ENCODE measurements at regions not wholly inside any gene's neighbourhood (a gene's known extent, or its start where the extent isn't known, plus 50 kb on each side); places are given as distances from the start of the nearest gene placed in this dataset.
"Not testable (repeated sequence)": the region's sequence is repeated elsewhere in the genome, so short reads cannot be mapped to it uniquely, and the experiment has no call there.

DNA sequence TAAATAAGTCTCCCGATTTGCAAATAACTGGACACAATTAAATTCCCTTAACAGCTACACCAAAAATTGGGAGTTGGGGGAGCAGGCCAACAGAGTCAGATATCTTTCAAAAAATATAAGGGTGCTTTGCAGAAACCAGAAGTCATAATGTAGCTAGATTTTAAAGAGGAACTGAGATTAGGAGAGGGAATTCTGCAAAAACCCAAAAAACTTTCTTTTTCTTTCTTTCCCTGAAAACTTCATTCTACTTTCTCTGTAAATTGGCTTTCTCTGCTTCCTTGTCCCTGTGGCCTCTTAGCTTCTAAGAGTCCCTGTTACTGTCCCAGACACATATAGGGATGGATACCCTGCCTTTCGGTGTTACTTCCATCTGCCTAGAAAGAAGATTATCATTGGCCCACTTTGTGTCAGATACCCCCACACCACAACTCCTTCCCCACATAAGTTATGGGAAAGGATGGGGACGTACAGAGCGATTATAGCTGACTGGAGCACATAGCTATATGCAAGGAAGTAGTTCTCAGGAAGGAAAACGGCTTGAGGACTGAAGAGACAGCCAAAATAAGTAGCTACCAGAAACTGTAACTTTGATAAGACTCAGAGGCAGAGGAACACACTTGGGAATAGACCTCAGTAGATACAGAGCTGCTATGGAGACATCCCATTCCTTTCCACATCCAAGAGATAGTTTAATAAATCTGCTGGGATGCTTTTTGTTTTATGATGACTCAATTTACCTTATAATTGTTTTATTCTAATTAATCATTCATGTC, 129.1 kb upstream of the TGFBR2 start (continued):
- TF ChIP-seq USF2 (IDR thresholded peaks at IDR 0.05; ENCODE audit: low read depth, low read length): no peak

DNA sequence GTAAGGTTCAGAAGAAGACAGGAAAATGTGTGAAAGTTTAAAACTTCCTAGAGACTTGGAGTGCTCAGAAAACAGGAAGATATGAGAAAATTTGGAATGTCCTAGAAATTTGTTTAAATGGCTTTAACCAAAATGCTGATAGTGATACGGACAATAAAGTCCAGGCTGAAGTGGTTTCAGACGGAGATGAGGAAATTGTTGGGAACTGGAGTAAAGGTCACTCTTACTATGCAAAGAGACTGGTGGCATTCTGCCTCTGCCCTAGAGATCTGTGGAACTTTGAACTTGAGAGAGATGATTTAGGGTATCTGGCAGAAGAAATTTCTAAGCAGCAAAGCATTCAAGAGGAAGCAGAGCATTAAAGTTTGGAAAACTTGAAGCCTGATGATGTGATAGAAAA, 126.7 kb upstream of the TGFBR2 start:
- H3K4me3 ChIP-seq (ENCODE audit: insufficient read depth, low read depth, low read length); H3K27me3 ChIP-seq (ENCODE audit: control insufficient read depth, insufficient read depth, low read length); H3K4ac ChIP-seq (ENCODE audit: low read depth, low read length); H3K14ac ChIP-seq (replicated peaks; ENCODE audit: low read depth, low read length); H3K79me1 ChIP-seq (ENCODE audit: low read depth in 1 of 2, low read length in 2 of 2); H4K5ac ChIP-seq (ENCODE audit: low read depth, low read length); H4K8ac ChIP-seq (ENCODE audit: low read depth in 2 of 2, low read length in 2 of 2); H2BK20ac ChIP-seq (ENCODE audit: low read depth, low read length); H4K20me1 ChIP-seq (ENCODE audit: insufficient read depth, low read length); H3K9me3 ChIP-seq (ENCODE audit: control insufficient read depth, insufficient read depth, low read length); H2BK15ac ChIP-seq (ENCODE audit: low read depth, low read length); H2BK120ac ChIP-seq (ENCODE audit: low read depth, low read length); H3K27ac ChIP-seq (ENCODE audit: insufficient read depth, low read length); H3K23ac ChIP-seq (ENCODE audit: low read depth, low read length); H3K9me1 ChIP-seq (ENCODE audit: insufficient read depth, low read length); POLR2A ChIA-PET (ENCODE audit: unreplicated experiment); H2AFZ ChIP-seq (replicated peaks; ENCODE audit: low read length, poor library complexity); H4K91ac ChIP-seq (ENCODE audit: insufficient read depth, low read depth, low read length); H3K4me2 ChIP-seq (ENCODE audit: low read depth, low read length); H3K36me3 ChIP-seq (ENCODE audit: control insufficient read depth, insufficient read depth, low read length); H3K18ac ChIP-seq (ENCODE audit: low read depth, low read length); H3K56ac ChIP-seq (ENCODE audit: extremely low read depth, insufficient read depth, low read length); intact Hi-C loops (cut with micrococcal nuclease); BruUV-seq (replicated peaks); CTCF ChIA-PET; dilution Hi-C loops (cut with HindIII; ENCODE audit: low sequenced_read_pairs, unreplicated experiment); in situ Hi-C loops (cut with MboI; ENCODE audit: low sequenced_read_pairs); H3K9ac ChIP-seq (ENCODE audit: low read depth, low read length); H2AK9ac ChIP-seq (replicated peaks; ENCODE audit: low read depth, low read length, poor library complexity); DNase-seq; H3K4me1 ChIP-seq (ENCODE audit: control insufficient read depth, insufficient read depth, low read length); H2BK5ac ChIP-seq (ENCODE audit: low read depth, low read length, poor library complexity, severe bottlenecking); ATAC-seq (ENCODE audit: low read depth): not testable (repeated sequence)
- 60% methylated on average over 2 of the region's 2 CpGs; no CpG with 5 or more reads in 1 of the 2 experiments for WGBS, 2 experiments (ENCODE audit: extremely low coverage in 2 of 2, insufficient read length in 1 of 2)
- H2AK5ac ChIP-seq (ENCODE audit: low read depth, low read length): peak overlapping the region; percentile 36; the same call in 1 of the 2 replicates

GRCh38 chr3:30480156-30480555, 126.2 kb upstream of the TGFBR2 start:
- H2BK20ac ChIP-seq (ENCODE audit: low read depth, low read length); H3K9me3 ChIP-seq (ENCODE audit: control insufficient read depth, insufficient read depth, low read length); DNase-seq; H3K79me1 ChIP-seq (ENCODE audit: low read depth in 1 of 2, low read length in 2 of 2); BruUV-seq (replicated peaks); dilution Hi-C loops (cut with HindIII; ENCODE audit: low sequenced_read_pairs, unreplicated experiment); H3K27ac ChIP-seq (ENCODE audit: insufficient read depth, low read length); H4K8ac ChIP-seq (ENCODE audit: low read depth in 2 of 2, low read length in 2 of 2); H3K27me3 ChIP-seq (ENCODE audit: control insufficient read depth, insufficient read depth, low read length); H2BK15ac ChIP-seq (ENCODE audit: low read depth, low read length); H3K18ac ChIP-seq (ENCODE audit: low read depth, low read length); H3K4ac ChIP-seq (ENCODE audit: low read depth, low read length); H3K9ac ChIP-seq (ENCODE audit: low read depth, low read length); H3K56ac ChIP-seq (ENCODE audit: extremely low read depth, insufficient read depth, low read length); POLR2A ChIA-PET (ENCODE audit: unreplicated experiment); H4K91ac ChIP-seq (ENCODE audit: insufficient read depth, low read depth, low read length); H2BK120ac ChIP-seq (ENCODE audit: low read depth, low read length); H2BK5ac ChIP-seq (ENCODE audit: low read depth, low read length, poor library complexity, severe bottlenecking); intact Hi-C loops (cut with micrococcal nuclease); H2AK9ac ChIP-seq (replicated peaks; ENCODE audit: low read depth, low read length, poor library complexity); H4K20me1 ChIP-seq (ENCODE audit: insufficient read depth, low read length); H4K5ac ChIP-seq (ENCODE audit: low read depth, low read length); H3K14ac ChIP-seq (replicated peaks; ENCODE audit: low read depth, low read length); H3K36me3 ChIP-seq (ENCODE audit: control insufficient read depth, insufficient read depth, low read length); H3K4me3 ChIP-seq (ENCODE audit: insufficient read depth, low read depth, low read length); H2AK5ac ChIP-seq (ENCODE audit: low read depth, low read length); H2AFZ ChIP-seq (replicated peaks; ENCODE audit: low read length, poor library complexity); H3K23ac ChIP-seq (ENCODE audit: low read depth, low read length); in situ Hi-C loops (cut with MboI; ENCODE audit: low sequenced_read_pairs); H3K4me1 ChIP-seq (ENCODE audit: control insufficient read depth, insufficient read depth, low read length); H3K9me1 ChIP-seq (ENCODE audit: insufficient read depth, low read length); CTCF ChIA-PET; H3K4me2 ChIP-seq (ENCODE audit: low read depth, low read length); ATAC-seq (ENCODE audit: low read depth): not testable (repeated sequence)
- WGBS, 2 experiments (ENCODE audit: extremely low coverage in 2 of 2, insufficient read length in 1 of 2): no CpG with 5 or more reads among the region's 1 CpG

All from IMR-90 (cell line).